Heart left ventricle (tissue), 16 donors: ENCODE measurements at regions not wholly inside any gene's neighbourhood (a gene's known extent, or its start where the extent isn't known, plus 50 kb on each side); places are given as distances from the start of the nearest gene placed in this dataset.

Experiments
- ATAC-seq, 4 donors: fragments of 200-7000 bp; cut with Tn5 transposase; one replicate each; pipeline ENCODE4 v1.9.1; 2020 to 2022; ENCODE audit warnings: moderate library complexity in 4 of 4, mild to moderate bottlenecking in 3 of 4, moderate number of reproducible peaks in 1 of 4
- DNase-seq, 5 donors: peaks; one replicate each; pipeline ENCODE4 v3.0.0-alpha.2; 2020
- H3K27ac ChIP-seq, 12 donors: fragments of 200-600 bp; sonication (generic) in 4 of 12; one replicate each; pipeline versions ENCODE4 v1.5.0 to v1.8.0; 2016 to 2022; ENCODE audit warnings: mild to moderate bottlenecking in 2 of 12
- H3K27me3 ChIP-seq, 9 donors: fragments of 200-600 bp; sonication (generic) in 2 of 9; one replicate each; pipeline versions ENCODE4 v1.5.1 to v1.8.0; 2016 to 2022; ENCODE audit warnings: mild to moderate bottlenecking in 3 of 9
- H3K36me3 ChIP-seq, 9 donors: fragments of 200-600 bp; sonication (generic) in 2 of 9; one replicate each; pipeline versions ENCODE4 v1.5.0 to v1.8.0; 2018 to 2022; ENCODE audit warnings: mild to moderate bottlenecking in 2 of 9
- H3K4me1 ChIP-seq, 12 donors: fragments of 200-600 bp; sonication (generic) in 4 of 12; one replicate each; pipeline versions ENCODE4 v1.5.0 to v1.8.0; 2016 to 2022; ENCODE audit warnings: mild to moderate bottlenecking in 3 of 12
- H3K4me3 ChIP-seq, 12 donors: fragments of 200-600 bp; sonication (generic) in 4 of 12; one replicate each; pipeline versions ENCODE4 v1.5.0 to v1.8.0; 2017 to 2022; ENCODE audit warnings: mild to moderate bottlenecking in 9 of 12, moderate library complexity in 4 of 12
- H3K9me3 ChIP-seq, 12 donors: fragments of 200-600 bp; sonication (generic) in 4 of 12; one replicate each; pipeline versions ENCODE4 v1.5.0 to v1.8.0; 2016 to 2022; ENCODE audit warnings: mild to moderate bottlenecking in 1 of 12
- POLR2A ChIP-seq, 2 donors: fragments of 450-650 bp; IDR thresholded peaks; one replicate each; pipeline ENCODE4 v1.6.1; 2017; ENCODE audit warnings: antibody characterized with exemption in 2 of 2, mild to moderate bottlenecking in 2 of 2, moderate library complexity in 2 of 2
- WGBS, 4 donors: extraction: QIAGEN DNeasy Blood & Tissue Kit in 2 of 4; methylation state at CpG; one replicate each; pipeline versions ENCODE4 v1.1.5 to v1.1.7; 2013 to 2018; 5-methylcytosine and 5-hydroxymethylcytosine counted together
- intact Hi-C, 10 donors: fragments of 100-400 bp; cut with DNase I; formaldehyde crosslinking; loops; one replicate each; pipeline versions ENCODE4 v1.11.1 to v1.14.2; 2022
- TF ChIP-seq, protein P1 (sequence below), 12 donors: fragments of 200-600 bp; sonication (generic) in 4 of 12; IDR thresholded peaks; one replicate each; pipeline versions ENCODE4 v1.5.0 to v1.8.0; 2018 to 2022; ENCODE audit warnings: antibody characterized with exemption in 12 of 12, mild to moderate bottlenecking in 5 of 12
- donor health status: ischemic (EF 13 %, LVEDD 7.1; RV severe dilation, severe dysfunction).
- donor health status: healthy with polysubstance abuse.
- donor health status: DM: no; HTN: yes; CAD: no.
- donor health status: DM: no; HTN: no; CAD: no.
- donor health status: ischemic (EF 25% LVEDD 6.9; RV normal size, moderate dysfunction).
- donor health status: ischemic (EF 25% LVEDD 5.7; RV mildly dilated, moderate dysfunction).
- donor health status: healthy.
- donor health status: DM: yes; HTN: yes; CAD: no.
- donor health status: ischemic (EF 35%, LVEDD 5.7; RV mildly dilated, moderate dysfunction).
- donor health status: nonischemic (EF 11% LVEDD 7.7; RV severe dilation, severe dysfunction).
- donor health status: DM: yes; HTN: yes; CAD: no.
- donor health status: PGD.
- donor health status: ischemic (EF 29% LVEDD 5.4; RV normal size, mild dysfunction).
- donor health status: nonischemic (EF 23%, LVEDD 6.1; RV moderate dilation, normal function).

DNA sequence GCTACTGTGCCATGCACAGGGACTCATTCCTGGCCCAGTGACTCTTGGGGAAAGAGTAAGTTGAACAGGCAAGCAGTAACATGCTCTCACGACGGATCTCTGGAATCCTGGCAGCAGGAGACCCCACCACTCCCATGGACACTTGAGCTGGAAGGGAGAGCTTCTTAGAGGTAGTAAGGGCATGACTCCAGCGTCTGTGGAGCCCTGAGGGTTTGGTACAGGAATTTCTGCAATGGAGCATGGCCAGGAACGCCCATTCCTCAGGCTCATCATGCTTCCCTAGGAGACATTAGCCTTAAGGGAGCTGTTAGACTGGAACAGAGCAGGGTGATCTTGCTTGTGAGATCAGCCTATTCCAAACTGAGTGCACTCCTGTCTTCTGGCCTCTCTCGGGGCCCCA lies 212.9 kb downstream of the MAT2B start:
- no peaks in the 10 kb centered on the region for H3K27me3 ChIP-seq
- H3K27ac ChIP-seq: no peak overlapping the region
- WGBS, 4 donors: 57 to 77% (median 62%) methylated on average over 3 to 5 of the region's 5 CpGs
- no peaks in the 10 kb centered on the region for H3K36me3 ChIP-seq
- no peaks in the 10 kb centered on the region for H3K9me3 ChIP-seq
- DNase-seq (no peak), ATAC-seq (no peak)
- no peaks in the 10 kb centered on the region for H3K4me1 ChIP-seq
- intact Hi-C loops: no loop called here
- TF ChIP-seq, protein P1, sequence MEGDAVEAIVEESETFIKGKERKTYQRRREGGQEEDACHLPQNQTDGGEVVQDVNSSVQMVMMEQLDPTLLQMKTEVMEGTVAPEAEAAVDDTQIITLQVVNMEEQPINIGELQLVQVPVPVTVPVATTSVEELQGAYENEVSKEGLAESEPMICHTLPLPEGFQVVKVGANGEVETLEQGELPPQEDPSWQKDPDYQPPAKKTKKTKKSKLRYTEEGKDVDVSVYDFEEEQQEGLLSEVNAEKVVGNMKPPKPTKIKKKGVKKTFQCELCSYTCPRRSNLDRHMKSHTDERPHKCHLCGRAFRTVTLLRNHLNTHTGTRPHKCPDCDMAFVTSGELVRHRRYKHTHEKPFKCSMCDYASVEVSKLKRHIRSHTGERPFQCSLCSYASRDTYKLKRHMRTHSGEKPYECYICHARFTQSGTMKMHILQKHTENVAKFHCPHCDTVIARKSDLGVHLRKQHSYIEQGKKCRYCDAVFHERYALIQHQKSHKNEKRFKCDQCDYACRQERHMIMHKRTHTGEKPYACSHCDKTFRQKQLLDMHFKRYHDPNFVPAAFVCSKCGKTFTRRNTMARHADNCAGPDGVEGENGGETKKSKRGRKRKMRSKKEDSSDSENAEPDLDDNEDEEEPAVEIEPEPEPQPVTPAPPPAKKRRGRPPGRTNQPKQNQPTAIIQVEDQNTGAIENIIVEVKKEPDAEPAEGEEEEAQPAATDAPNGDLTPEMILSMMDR (IDR thresholded peaks at IDR 0.05): no peak
- no peak for TF ChIP-seq POLR2A (IDR thresholded peaks at IDR 0.05)
- no peak overlapping the region for H3K4me3 ChIP-seq

DNA sequence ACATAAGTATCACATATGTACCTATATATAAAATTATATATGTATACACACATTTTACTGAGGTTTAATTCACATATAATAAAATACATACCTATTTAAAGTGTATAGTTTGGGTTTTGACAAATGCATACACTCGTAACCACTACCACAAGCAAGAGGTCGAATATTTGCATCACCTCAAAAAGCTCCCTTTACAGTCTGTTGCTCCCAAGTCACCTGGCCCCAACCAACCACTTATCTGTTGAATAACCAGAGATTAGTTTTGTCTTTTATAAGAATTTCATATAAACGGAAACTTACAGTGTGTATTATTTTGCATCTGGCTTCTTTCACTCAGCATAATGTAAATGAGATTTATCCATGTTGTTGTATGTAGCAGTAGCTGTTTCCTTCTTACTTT lies 218.9 kb downstream of the MAT2B start:
- ATAC-seq (no peak), DNase-seq (no peak)
- H3K4me3 ChIP-seq: no peak overlapping the region
- no peak overlapping the region for H3K27ac ChIP-seq
- intact Hi-C loops: no loop called here
- WGBS, 4 donors: 77 to 80% (median 79%) methylated on average over 3 of the region's 3 CpGs
- H3K9me3 ChIP-seq: no peaks in the 10 kb centered on the region
- no peaks in the 10 kb centered on the region for H3K27me3 ChIP-seq
- H3K4me1 ChIP-seq: no peaks in the 10 kb centered on the region
- no peaks in the 10 kb centered on the region for H3K36me3 ChIP-seq
- TF ChIP-seq, protein P1 (IDR thresholded peaks at IDR 0.05): no peak

DNA sequence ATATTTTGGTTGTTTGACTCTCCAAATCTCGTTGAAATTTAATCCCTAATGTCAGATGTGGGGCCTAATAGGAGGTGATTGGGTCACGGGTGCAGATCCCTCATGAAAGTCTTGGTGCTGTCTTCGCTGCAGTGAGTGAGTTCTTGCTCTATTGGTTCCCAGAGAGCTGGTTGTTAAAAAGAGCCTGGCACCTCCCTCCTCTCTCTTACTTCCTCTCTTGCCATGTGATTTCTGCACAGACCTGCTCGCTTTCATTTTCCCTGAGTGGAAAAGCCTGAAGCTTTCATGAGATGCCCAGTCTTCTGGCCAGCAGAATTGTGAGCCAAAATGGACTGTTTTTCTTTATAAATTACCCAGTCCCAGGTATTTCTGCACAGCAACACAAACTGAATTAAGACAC lies 221.6 kb downstream of the MAT2B start:
- no peaks in the 10 kb centered on the region for H3K36me3 ChIP-seq
- H3K27me3 ChIP-seq: no peaks in the 10 kb centered on the region
- no peak for DNase-seq
- no peak for ATAC-seq
- H3K9me3 ChIP-seq: peaks cover 0 to 3% (median 0%) of the 10 kb centered on the region in 12 donors
- 69 to 82% (median 74%) methylated on average over 4 of the region's 4 CpGs for WGBS, 4 donors
- no peak overlapping the region for H3K27ac ChIP-seq
- no peak overlapping the region for H3K4me3 ChIP-seq
- TF ChIP-seq POLR2A (IDR thresholded peaks at IDR 0.05): no peak
- TF ChIP-seq, protein P1 (IDR thresholded peaks at IDR 0.05): no peak
- intact Hi-C loops: no loop called here
- no peaks in the 10 kb centered on the region for H3K4me1 ChIP-seq

DNA sequence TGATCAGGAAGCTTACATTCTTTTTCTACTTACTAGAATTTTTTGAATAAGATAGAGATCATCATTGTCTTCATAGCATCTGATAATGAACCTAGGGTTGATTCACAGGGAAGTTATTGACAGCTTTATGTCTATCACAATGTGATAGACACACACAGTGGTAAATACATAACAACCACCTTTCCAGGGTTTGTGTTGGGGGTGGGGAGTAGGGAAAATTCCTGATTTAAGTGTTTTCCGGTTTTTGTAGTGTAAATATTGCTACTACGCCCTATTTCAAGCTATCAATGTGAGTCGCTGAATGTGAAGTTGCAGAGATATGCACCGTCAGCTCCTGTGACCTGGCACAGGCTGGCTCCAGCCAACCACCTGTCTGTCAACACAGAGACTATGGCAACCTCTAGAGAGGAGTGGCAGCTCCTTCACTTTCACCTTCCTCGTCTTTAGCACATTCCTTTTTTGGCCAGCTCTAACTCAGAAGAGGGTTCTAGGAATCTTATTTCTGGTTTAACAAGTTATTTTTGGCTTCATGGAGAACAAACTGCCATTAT lies 224.9 kb downstream of the MAT2B start:
- 30 to 44% (median 35%) methylated on average over 5 of the region's 5 CpGs for WGBS, 4 donors
- H3K4me3 ChIP-seq: no peak overlapping the region
- no peak for ATAC-seq
- no peak overlapping the region for H3K27ac ChIP-seq
- H3K27me3 ChIP-seq: no peaks in the 10 kb centered on the region
- no peaks in the 10 kb centered on the region for H3K36me3 ChIP-seq
- DNase-seq: no peak
- no peak for TF ChIP-seq POLR2A (IDR thresholded peaks at IDR 0.05)
- TF ChIP-seq, protein P1 (IDR thresholded peaks at IDR 0.05): no peak
- intact Hi-C loops: no loop called here
- peaks cover 0 to 5% (median 0%) of the 10 kb centered on the region in 12 donors for H3K9me3 ChIP-seq
- no peaks in the 10 kb centered on the region for H3K4me1 ChIP-seq
